ENCODE measurements at regions not wholly inside any gene's neighbourhood (a gene's known extent, or its start where the extent isn't known, plus 50 kb on each side); places are given as distances from the start of the nearest gene placed in this dataset.

GRCh38 chrX:39653691-39654090 lies 444.1 kb downstream of the BCOR start:
- DNase-seq = no peak

DNA sequence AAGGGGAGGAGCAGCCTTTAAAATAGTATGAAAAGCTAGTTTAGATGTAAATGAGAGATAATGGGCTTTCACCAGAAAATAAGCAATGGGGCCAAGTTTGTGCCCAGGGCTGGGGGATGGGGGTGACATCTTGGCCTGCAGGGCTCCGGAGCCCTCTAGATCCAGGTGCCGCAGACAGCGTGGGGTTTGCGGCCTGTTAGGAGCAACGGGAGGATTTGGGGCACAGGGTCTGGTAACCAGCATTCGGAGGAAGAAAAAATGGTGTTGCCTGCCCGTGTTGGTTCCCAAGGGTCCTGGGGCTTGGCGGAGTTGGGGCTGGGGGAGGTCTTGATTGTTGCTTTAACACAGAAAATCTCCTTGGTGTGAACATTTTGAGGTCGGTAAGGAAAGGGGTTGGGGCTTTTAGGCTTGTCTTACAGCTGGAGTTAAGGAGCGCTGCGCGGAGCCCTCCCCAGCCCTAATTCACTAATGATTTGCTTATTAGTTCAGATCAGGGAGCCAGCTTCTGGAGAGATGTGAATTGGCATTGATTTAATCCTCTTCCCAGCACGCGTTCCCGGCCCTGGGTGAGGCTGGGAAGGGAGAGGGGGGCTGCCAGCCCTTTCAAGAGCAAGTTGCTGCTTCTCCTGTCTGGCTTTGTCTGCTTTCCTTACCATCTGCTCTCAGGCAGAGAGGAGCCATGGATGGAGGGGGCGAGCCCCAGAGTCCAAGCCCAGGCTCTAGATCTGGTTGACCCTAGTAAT lies 443.4 kb downstream of the BCOR start:
- DNase-seq = no peak

- DNase-seq = no peak
Observed at GRCh38 chrX:39654952-39655351, 442.8 kb downstream of the BCOR start.

DNA sequence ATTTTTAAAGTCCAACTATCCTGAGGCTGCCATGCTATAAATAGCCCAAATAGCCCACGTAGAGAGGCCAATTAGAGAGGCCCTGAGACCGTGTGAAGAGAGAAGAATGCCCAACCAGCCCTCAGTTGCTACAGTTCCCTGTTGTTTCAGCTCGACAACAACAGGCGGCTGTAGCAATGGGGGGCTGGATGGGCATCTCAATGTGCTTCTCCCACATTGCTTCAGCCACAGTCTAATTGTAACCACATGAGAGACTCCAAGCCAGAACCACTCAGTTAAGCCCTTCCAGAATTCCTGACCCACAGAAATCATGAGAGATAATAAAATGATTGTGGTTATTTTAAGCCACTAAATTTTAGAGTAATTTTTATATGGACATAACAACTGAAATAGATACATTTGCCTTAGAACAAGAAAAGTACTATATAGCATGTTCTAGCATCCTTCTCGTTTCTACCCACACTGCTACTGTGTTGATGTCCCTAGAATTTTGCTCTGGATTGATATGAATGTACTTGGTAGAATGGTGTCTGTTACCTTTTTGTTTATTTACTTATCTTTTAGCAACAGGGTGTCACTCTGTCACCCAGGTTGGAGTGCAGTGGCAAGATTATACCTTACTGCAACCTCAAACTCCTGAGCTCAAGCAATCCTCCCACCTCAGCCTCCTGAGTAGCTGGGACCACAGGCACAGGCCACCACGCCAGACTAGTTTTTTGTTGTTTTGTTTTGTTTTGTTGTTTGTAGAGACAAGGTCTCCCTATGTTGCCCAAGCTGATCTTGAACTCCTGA lies 436.4 kb downstream of the BCOR start:
- DNase-seq = no peak

DNA sequence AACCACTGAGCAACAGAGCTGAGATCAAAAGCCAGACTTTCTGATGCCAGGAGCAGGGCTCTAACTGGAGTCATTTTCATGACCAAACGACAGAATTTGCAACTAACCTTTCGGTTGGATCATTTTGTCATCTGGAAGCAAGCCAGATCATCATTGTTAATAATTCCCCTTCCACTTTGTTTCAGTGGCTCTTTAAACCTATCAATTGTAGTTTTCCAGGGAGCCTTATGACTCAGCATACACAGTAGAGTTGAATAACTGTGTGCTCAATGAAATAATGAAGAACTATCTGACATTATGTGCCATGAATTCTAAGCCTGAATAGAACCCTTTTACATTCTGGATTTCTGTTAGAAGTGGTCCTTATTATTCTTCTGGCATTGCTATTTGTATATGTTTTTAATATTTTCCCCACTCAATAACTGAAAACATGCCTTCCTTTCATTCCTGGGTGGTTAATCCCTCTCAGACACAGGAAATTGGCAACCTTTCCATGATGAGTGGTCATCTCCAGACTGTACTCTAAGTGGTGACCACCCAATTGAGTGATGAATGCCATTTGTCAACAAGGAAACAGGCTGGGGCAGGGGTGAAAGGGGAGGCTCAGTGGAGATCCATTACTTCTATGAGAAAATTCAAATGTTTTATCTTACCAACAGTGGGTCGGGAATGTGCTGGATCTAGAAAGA lies 431.8 kb downstream of the BCOR start:
- no peak for DNase-seq

DNA sequence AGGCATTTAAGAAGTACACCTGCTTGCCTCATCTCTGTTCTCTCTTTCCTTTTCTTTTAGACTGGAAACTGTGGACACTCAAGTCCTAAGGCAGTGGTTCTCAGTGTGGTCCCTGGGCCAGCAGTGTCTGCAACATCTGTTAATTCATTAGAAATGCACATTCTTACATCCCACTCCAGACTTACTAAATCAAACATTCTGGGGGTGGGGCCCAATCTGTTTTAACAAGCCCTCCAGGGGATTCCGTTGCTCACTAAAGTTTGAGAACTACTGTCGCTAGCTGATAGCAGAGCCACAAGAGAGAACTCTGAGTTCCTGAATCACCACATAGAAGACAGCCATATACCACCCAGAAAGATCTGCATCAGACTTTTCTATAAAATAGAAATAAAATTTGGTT lies 430.6 kb downstream of the BCOR start:
- DNase-seq = no peak

- no peak for DNase-seq
Observed at GRCh38 chrX:39667736-39668482, 429.8 kb downstream of the BCOR start.

GRCh38 chrX:39669668-39670067 lies 428.1 kb downstream of the BCOR start:
- no peak for DNase-seq

GRCh38 chrX:39670281-39670680 lies 427.5 kb downstream of the BCOR start:
- no peak for DNase-seq

DNA sequence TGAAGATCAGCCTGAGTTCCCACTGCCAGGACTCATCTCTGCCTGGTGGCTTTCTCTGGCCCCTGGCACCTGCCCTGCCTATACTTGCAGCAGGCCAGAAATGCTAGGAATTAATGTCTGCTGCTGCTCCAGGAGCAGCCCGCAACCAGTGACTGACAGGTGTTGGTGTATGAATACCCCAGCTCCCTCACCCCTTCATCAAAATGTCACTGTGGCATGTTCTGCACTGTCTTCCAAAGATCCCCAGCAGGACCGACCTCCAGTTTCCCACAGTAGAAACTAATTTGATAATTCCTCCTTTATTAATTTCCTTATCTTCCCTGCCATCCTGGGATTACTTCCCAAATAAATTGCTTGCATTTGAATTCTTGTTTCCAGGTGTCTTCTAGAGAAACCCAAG lies 425.4 kb downstream of the BCOR start:
- DNase-seq = no peak

DNA sequence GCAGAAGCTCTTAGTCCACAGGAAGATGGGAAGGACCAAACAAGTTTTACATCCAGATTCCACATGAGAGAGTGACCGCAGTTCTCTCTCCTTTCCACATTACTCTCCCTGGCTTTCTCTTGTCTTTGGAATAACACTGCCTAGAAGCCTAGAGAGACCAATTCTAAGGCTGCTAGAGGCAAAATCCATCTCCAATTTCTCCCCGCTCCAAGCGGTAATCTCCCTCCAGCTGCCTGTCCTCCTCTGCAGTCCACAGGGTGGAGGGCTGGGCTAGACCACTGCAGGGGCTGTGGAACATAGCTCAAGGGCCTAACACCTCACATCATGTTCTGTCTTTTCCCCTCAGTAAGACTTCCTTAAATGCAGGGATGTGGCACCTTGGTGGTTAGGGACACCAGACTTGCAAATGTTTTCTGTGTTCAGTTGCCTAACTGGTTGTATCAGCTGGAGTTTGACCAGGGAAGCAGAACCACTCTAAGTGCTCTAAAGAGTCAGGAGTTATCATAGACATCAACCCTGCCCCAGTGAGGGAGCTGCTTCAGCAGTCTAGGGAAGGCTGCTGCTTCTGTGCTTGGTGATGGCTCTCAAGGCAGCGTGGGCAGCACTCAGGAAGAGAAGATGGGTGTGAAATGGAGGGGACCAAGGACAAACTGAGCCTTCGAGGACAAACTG lies 423.1 kb downstream of the BCOR start:
- no peak for DNase-seq

- no peak for DNase-seq
Observed at GRCh38 chrX:39675162-39675553, 422.6 kb downstream of the BCOR start.

DNA sequence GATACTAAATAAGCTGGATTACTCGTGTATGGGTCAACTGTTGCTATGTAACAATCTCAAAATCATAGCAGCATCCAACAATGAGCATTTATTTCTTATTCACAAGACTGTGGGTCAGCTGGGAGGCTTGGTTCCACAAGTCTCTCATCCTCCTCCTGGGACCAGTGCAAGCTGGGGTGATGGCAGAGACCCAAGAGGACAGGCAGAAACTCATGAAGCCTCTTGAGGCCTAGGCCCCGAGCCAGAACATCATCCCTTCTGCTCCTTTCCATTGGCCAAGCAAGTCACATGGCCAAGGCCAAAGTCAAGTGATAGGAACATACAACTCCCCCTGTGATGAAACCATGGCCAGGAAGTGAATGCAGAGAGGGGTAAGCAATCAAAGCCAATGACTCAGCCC lies 422.1 kb downstream of the BCOR start:
- DNase-seq = no peak

DNA sequence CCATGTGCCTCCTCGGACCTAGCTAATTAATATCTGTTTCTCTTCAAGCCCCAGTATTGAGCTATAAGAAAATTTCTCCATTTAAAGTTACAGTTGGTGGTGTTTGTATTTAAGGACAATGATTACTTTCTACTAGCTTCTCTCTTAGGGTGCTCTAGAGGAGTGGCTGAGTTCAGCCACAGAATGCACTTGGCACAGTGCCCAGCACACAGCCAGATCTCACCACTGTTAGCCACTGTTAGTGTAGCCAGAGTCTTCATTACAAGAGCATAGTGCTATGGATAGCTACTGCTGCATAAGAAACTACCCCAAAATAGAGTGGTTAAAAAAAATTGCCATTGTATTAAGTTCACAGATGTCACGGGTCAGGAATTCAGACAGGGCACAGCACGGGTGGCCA lies 421.3 kb downstream of the BCOR start:
- no peak for DNase-seq

DNA sequence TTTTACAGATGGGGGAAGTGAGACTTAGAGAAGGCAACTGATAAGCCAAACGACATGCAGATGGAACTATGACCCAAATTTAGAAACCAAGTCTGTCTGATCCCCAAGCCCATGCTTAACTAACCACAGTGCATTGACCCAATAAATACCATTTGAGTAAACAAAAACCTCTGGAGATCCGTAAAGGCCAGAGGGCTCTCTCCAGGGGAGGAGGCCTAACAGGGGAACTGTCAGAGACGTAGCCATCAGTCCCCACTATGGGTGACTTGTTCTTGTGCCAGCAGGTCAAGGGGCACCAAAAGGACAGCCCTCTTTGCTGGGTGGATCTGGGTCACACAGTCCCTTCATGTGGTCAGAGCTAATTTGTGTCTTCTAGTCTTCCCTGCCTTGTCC lies 420.2 kb downstream of the BCOR start:
- DNase-seq = no peak

GRCh38 chrX:39677978-39678791 lies 419.6 kb downstream of the BCOR start:
- no peak for DNase-seq

DNA sequence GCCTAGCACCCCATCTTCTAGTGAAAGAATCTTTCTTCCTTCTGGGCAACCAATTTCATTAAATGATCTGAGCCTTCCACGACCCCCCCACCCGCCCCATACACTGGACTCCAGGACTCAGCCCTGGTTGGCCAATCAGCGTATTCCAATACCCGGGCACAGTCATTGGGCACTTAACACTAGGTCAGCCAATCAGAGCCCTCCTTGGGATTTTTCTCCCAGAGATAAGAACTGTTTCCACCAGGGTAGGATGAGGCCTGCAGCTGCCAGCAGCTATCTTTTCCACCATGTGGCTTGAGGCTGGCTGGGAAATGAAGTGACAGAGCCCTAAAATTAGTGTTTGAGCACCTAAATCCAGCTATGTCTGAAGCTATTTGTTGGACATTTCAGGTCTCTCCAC lies 418.8 kb downstream of the BCOR start:
- DNase-seq = no peak

DNA sequence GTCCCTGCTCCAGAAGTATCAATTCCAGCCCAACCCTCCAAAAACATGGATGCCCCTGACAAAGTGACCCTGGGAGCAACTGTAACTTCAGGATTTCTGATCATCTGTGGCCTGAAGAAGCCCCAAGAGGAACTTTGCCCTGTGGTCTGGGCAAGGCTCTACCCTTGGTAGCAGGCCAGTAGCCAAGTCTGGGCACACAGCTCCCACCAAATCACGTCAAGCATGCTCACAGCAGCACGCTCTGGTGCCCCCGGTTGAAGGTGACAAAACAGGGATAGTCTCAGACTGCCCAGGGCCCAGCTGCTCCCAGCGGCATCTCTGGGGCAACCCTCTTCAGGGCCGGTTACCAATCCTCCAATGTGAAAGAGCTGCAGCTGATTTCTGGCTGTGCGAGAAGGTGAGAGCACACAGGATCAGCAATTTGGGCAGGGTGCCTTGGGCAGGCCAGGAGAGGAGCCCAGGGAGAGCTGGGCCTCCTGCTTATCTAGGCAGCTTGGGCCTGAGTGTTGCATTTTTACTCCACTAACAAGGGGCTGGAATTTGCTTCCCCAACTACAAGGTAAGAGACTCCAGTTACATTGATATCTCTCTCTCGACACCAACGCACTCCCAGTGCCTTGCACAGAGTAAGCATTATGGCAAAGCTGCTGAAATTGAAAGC lies 418.1 kb downstream of the BCOR start:
- DNase-seq = no peak

GRCh38 chrX:39681885-39682284 lies 415.9 kb downstream of the BCOR start:
- no peak for DNase-seq

DNA sequence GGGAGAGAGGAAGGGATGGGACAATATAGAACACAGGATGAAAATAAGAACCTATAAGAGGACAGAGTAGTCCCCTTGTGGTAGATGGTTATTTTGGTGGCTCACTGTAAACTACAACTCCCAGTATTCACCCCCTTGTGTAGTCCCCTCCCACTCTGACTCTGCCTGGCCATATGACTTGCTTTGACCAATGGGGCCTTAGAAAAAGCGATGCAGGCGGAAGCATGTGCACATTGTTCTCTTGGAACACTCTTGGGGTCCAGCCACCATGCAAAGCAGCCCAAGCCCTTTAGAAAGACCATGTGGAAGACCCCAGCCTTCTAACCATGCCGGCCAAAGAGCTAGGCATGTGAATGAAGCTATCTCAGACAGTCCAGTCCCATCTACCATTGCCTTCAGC lies 415.0 kb downstream of the BCOR start:
- no peak for DNase-seq

GRCh38 chrX:39688219-39688575 lies 409.6 kb downstream of the BCOR start:
- DNase-seq = no peak

Data from NCI-H187 treated with DMSO at 0.1 percent for 48 hours (cell line).